ENCODE measurements at regions not wholly inside any gene's neighbourhood (a gene's known extent, or its start where the extent isn't known, plus 50 kb on each side); places are given as distances from the start of the nearest gene placed in this dataset.

DNA sequence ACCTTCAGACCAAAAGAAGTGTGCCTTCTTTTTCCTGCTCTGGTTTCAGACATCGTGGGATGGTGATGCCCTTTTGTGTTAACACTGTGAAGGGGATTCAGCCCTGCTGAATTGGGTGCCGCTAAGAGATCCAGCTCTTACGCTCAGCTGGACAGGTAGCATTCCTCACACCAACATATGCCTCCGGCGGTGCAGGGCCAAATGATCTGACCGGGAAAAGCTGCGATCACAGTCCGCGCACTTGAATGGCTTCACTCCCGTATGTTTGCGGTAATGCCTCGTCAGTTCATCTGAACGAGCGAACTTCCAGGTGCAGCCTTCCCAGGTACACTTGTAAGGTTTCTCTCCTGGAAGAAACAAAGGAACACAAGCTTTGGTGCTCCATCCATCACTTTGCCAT, 438.9 kb downstream of the KLF12 start:
- Histone ChIP-seq H3K27ac (ENCODE audit: insufficient read depth, low read depth, low read length, poor library complexity, severe bottlenecking) (no peak overlapping the region), H3K9me3 (ENCODE audit: control insufficient read depth, low read length) (no peaks in the 10 kb centered on the region), H3K27me3 (ENCODE audit: control insufficient read depth, insufficient read depth, low read length, poor library complexity, severe bottlenecking) (no peaks in the 10 kb centered on the region), H3K36me3 (ENCODE audit: control insufficient read depth, insufficient read depth, low read length) (no peaks in the 10 kb centered on the region), H3K4me3 (ENCODE audit: insufficient read depth, low read depth, low read length) (no peak overlapping the region), H3K4me1 (ENCODE audit: control insufficient read depth, insufficient read depth, low read length) (no peaks in the 10 kb centered on the region)
- WGBS, 2 experiments, result 94% methylated on average over 14 of the region's 14 CpGs

DNA sequence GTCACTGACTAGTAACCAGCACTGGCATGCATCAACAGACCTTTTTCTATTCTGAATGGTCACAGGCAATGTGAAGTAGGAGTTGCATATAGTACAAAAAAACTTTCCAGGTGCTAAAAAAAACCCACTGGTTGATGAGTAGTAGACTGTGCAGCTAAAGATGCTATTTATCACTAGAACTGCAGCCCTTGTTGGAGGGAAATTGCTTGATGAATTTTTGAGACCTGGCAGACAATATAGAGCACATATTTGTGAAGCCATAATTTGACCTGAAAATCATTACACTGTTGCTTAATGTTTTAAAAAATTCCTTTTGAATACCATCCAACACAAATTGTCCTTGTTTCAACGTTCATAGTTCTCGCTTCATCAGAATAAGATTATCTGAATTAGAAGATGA, 441.0 kb downstream of the KLF12 start:
- Histone ChIP-seq H3K36me3 (ENCODE audit: control insufficient read depth, insufficient read depth, low read length) (no peaks in the 10 kb centered on the region), H3K27me3 (ENCODE audit: control insufficient read depth, insufficient read depth, low read length, poor library complexity, severe bottlenecking) (no peaks in the 10 kb centered on the region)
- 96 to 100% methylated on average over 2 of the region's 2 CpGs for WGBS, 2 experiments

DNA sequence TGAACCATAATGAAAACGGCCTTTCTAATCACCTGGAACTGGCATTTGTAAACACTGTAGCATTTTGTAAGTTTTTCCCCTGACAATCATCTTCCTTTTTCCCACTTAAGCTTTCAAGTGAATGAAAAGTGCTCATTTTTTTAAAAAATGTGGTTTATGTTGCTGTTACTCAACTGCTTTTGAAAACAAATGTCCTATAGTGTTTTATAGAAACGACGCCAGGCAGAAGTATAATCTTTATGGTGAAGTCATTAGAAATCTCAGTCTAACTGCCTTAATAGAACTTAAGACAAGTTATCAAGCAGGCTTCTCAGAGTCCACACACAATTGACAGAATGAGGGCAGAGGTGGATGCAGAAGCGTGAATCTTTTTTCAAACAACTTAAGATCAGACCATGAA, 442.3 kb downstream of the KLF12 start:
- Histone ChIP-seq H3K27ac (ENCODE audit: insufficient read depth, low read depth, low read length, poor library complexity, severe bottlenecking) (no peak overlapping the region), H3K27me3 (ENCODE audit: control insufficient read depth, insufficient read depth, low read length, poor library complexity, severe bottlenecking) (no peaks in the 10 kb centered on the region), H3K4me1 (ENCODE audit: control insufficient read depth, insufficient read depth, low read length) (no peaks in the 10 kb centered on the region), H3K4me3 (ENCODE audit: insufficient read depth, low read depth, low read length) (no peak overlapping the region), H3K9me3 (ENCODE audit: control insufficient read depth, low read length) (no peaks in the 10 kb centered on the region), H3K36me3 (ENCODE audit: control insufficient read depth, insufficient read depth, low read length) (no peaks in the 10 kb centered on the region)
- 89 to 94% methylated on average over 4 of the region's 4 CpGs for WGBS, 2 experiments

More for the DNA sequence above, 441.0 kb downstream of the KLF12 start:
- Histone ChIP-seq H3K9me3 (ENCODE audit: control insufficient read depth, low read length) (no peaks in the 10 kb centered on the region), H3K4me3 (ENCODE audit: insufficient read depth, low read depth, low read length) (no peak overlapping the region), H3K4me1 (ENCODE audit: control insufficient read depth, insufficient read depth, low read length) (no peaks in the 10 kb centered on the region), H3K27ac (ENCODE audit: insufficient read depth, low read depth, low read length, poor library complexity, severe bottlenecking) (no peak overlapping the region)

DNA sequence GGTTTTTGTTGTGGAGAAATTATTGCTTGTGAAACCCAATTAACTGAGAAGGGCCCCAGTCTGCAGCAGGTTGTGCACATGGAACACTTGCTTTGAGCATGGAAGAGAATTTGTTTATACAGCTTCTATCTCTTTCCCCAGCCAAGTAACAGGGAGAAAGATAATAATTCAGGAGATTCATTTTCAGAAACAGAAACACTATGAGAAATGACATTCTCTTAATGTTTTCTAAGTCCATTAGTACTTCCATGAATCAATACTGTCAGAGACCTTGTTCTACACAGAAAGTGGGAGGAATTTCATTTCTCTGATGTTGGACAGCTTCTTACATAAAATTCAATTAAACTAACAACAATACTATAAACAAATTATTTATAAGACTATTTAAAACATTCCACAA, 446.3 kb downstream of the KLF12 start:
- Histone ChIP-seq H3K4me1 (ENCODE audit: control insufficient read depth, insufficient read depth, low read length) (no peaks in the 10 kb centered on the region), H3K36me3 (ENCODE audit: control insufficient read depth, insufficient read depth, low read length) (no peaks in the 10 kb centered on the region), H3K27ac (ENCODE audit: insufficient read depth, low read depth, low read length, poor library complexity, severe bottlenecking) (no peak overlapping the region), H3K27me3 (ENCODE audit: control insufficient read depth, insufficient read depth, low read length, poor library complexity, severe bottlenecking) (no peaks in the 10 kb centered on the region), H3K9me3 (ENCODE audit: control insufficient read depth, low read length) (no peaks in the 10 kb centered on the region), H3K4me3 (ENCODE audit: insufficient read depth, low read depth, low read length) (no peak overlapping the region)

DNA sequence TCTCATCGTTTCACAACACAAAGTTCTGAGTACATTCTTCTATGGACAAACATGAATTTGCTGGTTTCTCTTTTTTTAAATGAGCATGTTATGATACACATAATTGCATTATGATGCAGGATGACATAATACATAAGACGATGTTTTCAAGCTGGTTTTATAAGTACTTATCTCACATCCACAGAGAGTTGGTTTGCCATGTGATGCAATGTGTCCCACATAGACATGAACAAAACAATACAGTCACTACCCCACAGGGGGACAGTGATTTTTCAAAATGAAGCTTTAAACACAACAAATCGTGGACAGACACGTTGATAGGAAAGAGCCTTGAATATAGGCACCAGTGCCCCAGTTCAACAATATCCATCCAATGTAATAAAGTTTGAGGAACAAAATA, 447.1 kb downstream of the KLF12 start:
- Histone ChIP-seq H3K4me3 (ENCODE audit: insufficient read depth, low read depth, low read length) (no peak overlapping the region), H3K4me1 (ENCODE audit: control insufficient read depth, insufficient read depth, low read length) (no peaks in the 10 kb centered on the region), H3K27ac (ENCODE audit: insufficient read depth, low read depth, low read length, poor library complexity, severe bottlenecking) (no peak overlapping the region), H3K9me3 (ENCODE audit: control insufficient read depth, low read length) (no peaks in the 10 kb centered on the region), H3K27me3 (ENCODE audit: control insufficient read depth, insufficient read depth, low read length, poor library complexity, severe bottlenecking) (no peaks in the 10 kb centered on the region), H3K36me3 (ENCODE audit: control insufficient read depth, insufficient read depth, low read length) (no peaks in the 10 kb centered on the region)
- WGBS, 2 experiments, result 88 to 91% methylated on average over 3 to 4 of the region's 4 CpGs

DNA sequence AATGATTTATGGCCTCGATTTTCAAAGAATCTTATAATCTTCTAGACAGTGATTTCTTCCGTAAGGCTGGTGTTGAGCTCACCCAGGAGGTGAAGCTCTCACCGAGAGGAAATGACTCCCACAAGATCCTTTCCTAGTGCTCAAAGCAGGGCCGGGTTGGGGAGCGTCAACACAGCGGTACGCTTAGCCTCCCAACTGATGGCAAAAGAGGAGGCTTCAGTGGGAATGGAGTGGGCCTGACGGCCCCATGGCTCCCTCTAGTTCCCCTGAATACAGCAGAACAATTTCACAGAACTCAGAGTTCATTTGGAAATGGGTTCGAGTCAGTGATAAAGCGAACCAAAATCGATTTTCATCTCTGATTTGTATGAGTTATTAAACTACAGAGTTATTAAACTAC, 449.5 kb downstream of the KLF12 start:
- WGBS, 2 experiments, result 85 to 86% methylated on average over 9 to 10 of the region's 11 CpGs
- Histone ChIP-seq H3K4me3 (ENCODE audit: insufficient read depth, low read depth, low read length) (no peak overlapping the region), H3K27me3 (ENCODE audit: control insufficient read depth, insufficient read depth, low read length, poor library complexity, severe bottlenecking) (no peaks in the 10 kb centered on the region), H3K4me1 (ENCODE audit: control insufficient read depth, insufficient read depth, low read length) (no peaks in the 10 kb centered on the region), H3K36me3 (ENCODE audit: control insufficient read depth, insufficient read depth, low read length) (no peaks in the 10 kb centered on the region), H3K27ac (ENCODE audit: insufficient read depth, low read depth, low read length, poor library complexity, severe bottlenecking) (no peak overlapping the region), H3K9me3 (ENCODE audit: control insufficient read depth, low read length) (no peaks in the 10 kb centered on the region)

DNA sequence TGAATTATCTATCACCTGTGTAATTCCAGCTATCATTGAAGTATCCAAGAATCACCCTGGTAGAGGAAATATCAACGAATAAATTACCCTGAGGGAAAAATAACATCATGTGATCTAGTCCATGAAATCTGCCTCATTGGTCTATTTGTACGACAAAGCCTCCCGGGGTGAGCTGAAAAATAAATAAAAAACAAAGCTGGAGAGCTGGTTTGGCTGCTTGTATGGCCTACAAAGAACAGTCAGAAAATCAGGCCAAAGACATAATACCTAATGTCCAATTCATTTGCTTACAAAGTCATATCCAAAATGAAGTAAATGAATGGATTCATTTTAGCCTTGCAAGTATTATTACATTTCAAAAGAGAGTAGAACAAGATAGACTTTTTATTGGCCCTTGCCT, 449.9 kb downstream of the KLF12 start:
- 94 to 97% methylated on average over 3 of the region's 3 CpGs for WGBS, 2 experiments
- no peaks in the 10 kb centered on the region for H3K36me3 ChIP-seq (ENCODE audit: control insufficient read depth, insufficient read depth, low read length)
- no peaks in the 10 kb centered on the region for H3K27me3 ChIP-seq (ENCODE audit: control insufficient read depth, insufficient read depth, low read length, poor library complexity, severe bottlenecking)
- H3K9me3 ChIP-seq (ENCODE audit: control insufficient read depth, low read length), result no peaks in the 10 kb centered on the region
- no peaks in the 10 kb centered on the region for H3K4me1 ChIP-seq (ENCODE audit: control insufficient read depth, insufficient read depth, low read length)
- H3K4me3 ChIP-seq (ENCODE audit: insufficient read depth, low read depth, low read length), result no peak overlapping the region
- H3K27ac ChIP-seq (ENCODE audit: insufficient read depth, low read depth, low read length, poor library complexity, severe bottlenecking), result no peak overlapping the region

DNA sequence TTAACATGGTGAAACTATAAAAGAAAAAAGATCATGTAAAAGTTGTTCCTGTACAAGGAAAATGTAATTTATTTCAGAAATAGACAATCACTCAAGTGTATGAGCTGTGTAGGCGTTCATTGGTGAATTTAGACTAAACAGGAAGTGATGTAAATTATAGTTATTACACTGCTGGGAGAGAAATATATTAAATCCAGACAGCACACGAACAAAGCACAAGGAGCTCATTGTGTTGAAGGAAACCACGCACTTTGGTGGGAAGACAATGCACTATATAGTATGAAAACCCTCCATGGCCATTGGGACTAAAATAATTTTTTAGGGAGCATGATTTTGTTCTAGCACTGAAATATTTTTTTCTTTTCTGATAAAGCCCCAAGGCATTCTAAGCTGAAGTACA, 450.5 kb downstream of the KLF12 start:
- Histone ChIP-seq H3K27ac (ENCODE audit: insufficient read depth, low read depth, low read length, poor library complexity, severe bottlenecking) (no peak overlapping the region), H3K4me1 (ENCODE audit: control insufficient read depth, insufficient read depth, low read length) (no peaks in the 10 kb centered on the region), H3K27me3 (ENCODE audit: control insufficient read depth, insufficient read depth, low read length, poor library complexity, severe bottlenecking) (no peaks in the 10 kb centered on the region), H3K4me3 (ENCODE audit: insufficient read depth, low read depth, low read length) (no peak overlapping the region), H3K36me3 (ENCODE audit: control insufficient read depth, insufficient read depth, low read length) (no peaks in the 10 kb centered on the region), H3K9me3 (ENCODE audit: control insufficient read depth, low read length) (no peaks in the 10 kb centered on the region)
- 93 to 96% methylated on average over 3 of the region's 3 CpGs for WGBS, 2 experiments

DNA sequence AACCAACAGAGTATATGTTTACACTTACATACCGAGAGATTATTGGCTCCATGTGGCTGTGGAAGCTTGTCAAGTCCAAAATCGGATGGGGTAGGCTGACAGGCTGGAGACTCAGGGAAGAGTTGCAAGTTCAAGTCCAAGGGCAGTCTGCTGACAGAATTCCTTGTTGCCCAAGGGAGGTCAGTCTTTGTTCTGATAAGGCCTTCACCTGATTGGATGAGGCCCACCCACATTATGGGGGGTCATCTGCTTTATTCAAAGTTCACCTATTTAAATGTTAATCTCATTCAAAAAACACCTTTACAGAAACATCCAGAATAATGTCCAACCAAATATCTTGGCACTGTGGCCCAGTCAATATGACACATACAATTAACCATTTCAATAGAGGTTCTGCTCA, 452.4 kb downstream of the KLF12 start:
- WGBS, 2 experiments, result 97% methylated on average over 2 of the region's 2 CpGs

DNA sequence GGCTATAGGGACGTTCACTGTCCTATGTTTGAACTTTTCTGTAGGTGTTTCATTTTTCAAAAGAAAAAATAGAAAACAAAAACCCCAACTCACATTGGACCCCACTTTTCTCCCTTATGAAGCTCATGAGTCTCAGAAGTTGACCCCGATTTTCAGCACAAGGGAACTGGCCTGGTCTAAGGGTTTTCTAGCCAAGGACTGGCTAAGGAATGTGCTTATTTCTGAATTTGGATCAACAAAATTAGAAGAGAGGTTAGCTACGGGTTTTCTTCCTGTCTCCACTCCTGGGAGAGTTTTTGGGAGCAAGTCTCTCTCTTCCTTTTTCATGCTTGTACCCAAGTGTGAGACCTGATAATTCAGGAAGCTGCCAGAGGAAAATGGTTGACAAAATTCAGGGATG, 453.2 kb downstream of the KLF12 start:
- 95 to 100% methylated on average over 3 of the region's 3 CpGs for WGBS, 2 experiments
- Histone ChIP-seq H3K4me3 (ENCODE audit: insufficient read depth, low read depth, low read length) (no peak overlapping the region), H3K27me3 (ENCODE audit: control insufficient read depth, insufficient read depth, low read length, poor library complexity, severe bottlenecking) (no peaks in the 10 kb centered on the region), H3K9me3 (ENCODE audit: control insufficient read depth, low read length) (no peaks in the 10 kb centered on the region), H3K4me1 (ENCODE audit: control insufficient read depth, insufficient read depth, low read length) (no peaks in the 10 kb centered on the region), H3K27ac (ENCODE audit: insufficient read depth, low read depth, low read length, poor library complexity, severe bottlenecking) (no peak overlapping the region), H3K36me3 (ENCODE audit: control insufficient read depth, insufficient read depth, low read length) (no peaks in the 10 kb centered on the region)

More for the DNA sequence above, 452.4 kb downstream of the KLF12 start:
- no peaks in the 10 kb centered on the region for H3K4me1 ChIP-seq (ENCODE audit: control insufficient read depth, insufficient read depth, low read length)
- H3K4me3 ChIP-seq (ENCODE audit: insufficient read depth, low read depth, low read length), result no peak overlapping the region
- H3K27me3 ChIP-seq (ENCODE audit: control insufficient read depth, insufficient read depth, low read length, poor library complexity, severe bottlenecking), result no peaks in the 10 kb centered on the region
- H3K9me3 ChIP-seq (ENCODE audit: control insufficient read depth, low read length), result no peaks in the 10 kb centered on the region
- H3K36me3 ChIP-seq (ENCODE audit: control insufficient read depth, insufficient read depth, low read length), result no peaks in the 10 kb centered on the region
- no peak overlapping the region for H3K27ac ChIP-seq (ENCODE audit: insufficient read depth, low read depth, low read length, poor library complexity, severe bottlenecking)

DNA sequence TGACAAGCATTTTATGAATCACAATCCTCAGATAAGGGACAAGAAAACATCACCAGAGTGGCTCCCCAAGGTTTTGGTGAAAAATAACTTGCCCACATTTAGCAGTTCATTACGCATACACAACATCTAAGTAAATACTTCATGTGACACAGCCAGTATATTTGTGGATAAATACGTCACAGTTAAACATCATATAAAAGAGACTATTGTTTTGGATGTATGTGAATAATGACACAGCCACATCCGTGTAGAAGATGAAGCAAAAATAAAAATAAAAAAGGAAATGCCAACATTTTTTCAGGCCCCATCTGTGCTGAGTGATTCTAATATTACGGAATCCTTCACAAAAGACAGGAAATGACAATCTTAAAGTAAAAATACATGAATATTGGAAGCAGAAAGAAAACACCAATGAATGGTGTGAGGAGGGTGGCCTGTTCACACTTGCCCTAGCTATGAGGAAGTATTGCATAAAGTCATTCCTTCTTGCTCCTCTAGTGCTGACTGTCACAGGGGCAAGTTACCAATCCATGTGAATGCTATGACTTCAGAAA, 457.1 kb downstream of the KLF12 start:
- no peak overlapping the region for H3K4me3 ChIP-seq (ENCODE audit: insufficient read depth, low read depth, low read length)
- no peaks in the 10 kb centered on the region for H3K27me3 ChIP-seq (ENCODE audit: control insufficient read depth, insufficient read depth, low read length, poor library complexity, severe bottlenecking)
- no peaks in the 10 kb centered on the region for H3K9me3 ChIP-seq (ENCODE audit: control insufficient read depth, low read length)
- no peaks in the 10 kb centered on the region for H3K36me3 ChIP-seq (ENCODE audit: control insufficient read depth, insufficient read depth, low read length)
- no peak overlapping the region for H3K27ac ChIP-seq (ENCODE audit: insufficient read depth, low read depth, low read length, poor library complexity, severe bottlenecking)
- WGBS, 2 experiments, result 83 to 100% methylated on average over 1 to 3 of the region's 4 CpGs
- H3K4me1 ChIP-seq (ENCODE audit: control insufficient read depth, insufficient read depth, low read length), result no peaks in the 10 kb centered on the region

Measured in ectodermal cell (in vitro differentiated cells).